Gastroesophageal sphincter (tissue), 4 donors: ENCODE measurements at regions not wholly inside any gene's neighbourhood (a gene's known extent, or its start where the extent isn't known, plus 50 kb on each side); places are given as distances from the start of the nearest gene placed in this dataset.

Source experiments
- ATAC-seq: fragments of 150-250 bp; one replicate; pipeline ENCODE4 v1.9.1; 2016; ENCODE audit warnings: mild to moderate bottlenecking, moderate library complexity
- H3K27ac ChIP-seq, 4 donors: fragments of 200-600 bp; sonication (generic) in 3 of 4; 1 replicate in 3 of 4; 2 replicates in 1 of 4; pipeline ENCODE4 v1.5.1; 2016 to 2019
- H3K27me3 ChIP-seq: fragments of 200-600 bp; sonication (generic); one replicate; pipeline ENCODE4 v1.5.1; 2019
- H3K36me3 ChIP-seq, 2 donors: fragments of 200-600 bp; sonication (generic); one replicate each; pipeline ENCODE4 v1.5.1; 2019; ENCODE audit warnings: control low read depth in 1 of 2
- H3K4me1 ChIP-seq, 3 donors: fragments of 200-600 bp; sonication (generic); 1 replicate in 2 of 3; 2 replicates in 1 of 3; pipeline ENCODE4 v1.5.1; 2016 to 2019; ENCODE audit warnings: control low read depth in 2 of 3
- H3K4me3 ChIP-seq, 2 donors: fragments of 200-600 bp; sonication (generic); one replicate each; pipeline ENCODE4 v1.5.1; 2019; ENCODE audit warnings: mild to moderate bottlenecking in 1 of 2, moderate library complexity in 1 of 2
- H3K9me3 ChIP-seq, 3 donors: fragments of 200-600 bp; sonication (generic); one replicate each; pipeline ENCODE4 v1.5.1; 2017 to 2019; ENCODE audit warnings: control low read depth in 2 of 3
- EP300 ChIP-seq: sonication (generic); formaldehyde crosslinking; IDR thresholded peaks from one replicate; pipeline ENCODE4 v1.6.1; 2017; ENCODE audit warnings: antibody characterized with exemption, mild to moderate bottlenecking
- POLR2A ChIP-seq, 2 donors: fragments of 450-650 bp; IDR thresholded peaks; one replicate each; pipeline ENCODE4 v1.6.1; 2017; ENCODE audit warnings: antibody characterized with exemption in 2 of 2, mild to moderate bottlenecking in 2 of 2, moderate library complexity in 1 of 2
- POLR2AphosphoS5 ChIP-seq: sonication (generic); formaldehyde crosslinking; IDR thresholded peaks from one replicate; pipeline ENCODE4 v1.6.1; 2017; ENCODE audit warnings: antibody characterized with exemption
- WGBS, 2 donors: methylation state at CpG; one replicate each; pipeline ENCODE4 v1.1.5; 2018; ENCODE audit warnings: low coverage in 1 of 2; 5-methylcytosine and 5-hydroxymethylcytosine counted together
- TF ChIP-seq, protein P1 (sequence below), 4 experiments: fragments of 200-600 bp in 2 of 4; fragments of 450-650 bp in 2 of 4; sonication (generic) in 1 of 4; IDR thresholded peaks; one replicate each; pipeline ENCODE4 v1.5.1; 2017 to 2019; ENCODE audit warnings: antibody characterized with exemption in 4 of 4, mild to moderate bottlenecking in 2 of 4, moderate library complexity in 2 of 4

- H3K4me1 ChIP-seq = peaks cover 0 to 2% (median 0%) of the 10 kb centered on the region in 3 donors
- H3K9me3 ChIP-seq = no peaks in the 10 kb centered on the region
- H3K4me3 ChIP-seq = no peak overlapping the region
- H3K36me3 ChIP-seq = no peaks in the 10 kb centered on the region
- no peaks in the 10 kb centered on the region for H3K27me3 ChIP-seq
- no peak for ATAC-seq
- no peak overlapping the region for H3K27ac ChIP-seq
- TF ChIP-seq, protein P1, sequence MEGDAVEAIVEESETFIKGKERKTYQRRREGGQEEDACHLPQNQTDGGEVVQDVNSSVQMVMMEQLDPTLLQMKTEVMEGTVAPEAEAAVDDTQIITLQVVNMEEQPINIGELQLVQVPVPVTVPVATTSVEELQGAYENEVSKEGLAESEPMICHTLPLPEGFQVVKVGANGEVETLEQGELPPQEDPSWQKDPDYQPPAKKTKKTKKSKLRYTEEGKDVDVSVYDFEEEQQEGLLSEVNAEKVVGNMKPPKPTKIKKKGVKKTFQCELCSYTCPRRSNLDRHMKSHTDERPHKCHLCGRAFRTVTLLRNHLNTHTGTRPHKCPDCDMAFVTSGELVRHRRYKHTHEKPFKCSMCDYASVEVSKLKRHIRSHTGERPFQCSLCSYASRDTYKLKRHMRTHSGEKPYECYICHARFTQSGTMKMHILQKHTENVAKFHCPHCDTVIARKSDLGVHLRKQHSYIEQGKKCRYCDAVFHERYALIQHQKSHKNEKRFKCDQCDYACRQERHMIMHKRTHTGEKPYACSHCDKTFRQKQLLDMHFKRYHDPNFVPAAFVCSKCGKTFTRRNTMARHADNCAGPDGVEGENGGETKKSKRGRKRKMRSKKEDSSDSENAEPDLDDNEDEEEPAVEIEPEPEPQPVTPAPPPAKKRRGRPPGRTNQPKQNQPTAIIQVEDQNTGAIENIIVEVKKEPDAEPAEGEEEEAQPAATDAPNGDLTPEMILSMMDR (IDR thresholded peaks at IDR 0.05) = no peak
- TF ChIP-seq POLR2A (IDR thresholded peaks at IDR 0.05) = no peak
- TF ChIP-seq POLR2AphosphoS5 = no peak
- TF ChIP-seq EP300 = no peak
Observed at GRCh38 chr2:175832866-175833265, 169.2 kb downstream of the LNPK start.

DNA sequence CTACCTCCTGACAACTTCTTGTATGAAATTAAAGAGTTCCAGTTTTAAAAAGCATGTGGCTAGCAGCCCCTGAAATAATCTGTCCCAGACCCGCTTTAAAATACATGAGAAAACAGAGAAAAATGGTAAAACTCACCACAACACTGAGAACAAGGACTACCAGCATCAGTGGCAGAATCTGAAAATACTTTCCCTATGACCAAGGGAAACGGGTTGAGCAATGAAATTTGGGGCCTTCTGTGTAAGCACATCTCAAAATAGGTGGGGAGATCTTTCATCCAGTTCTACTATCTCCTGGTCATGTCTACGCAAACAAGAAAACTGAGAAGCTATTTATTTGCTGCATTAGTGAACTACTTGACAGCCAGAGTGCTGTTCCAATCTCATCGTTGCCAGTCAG is 172.3 kb downstream of the LNPK start:
- TF ChIP-seq POLR2A (IDR thresholded peaks at IDR 0.05) = no peak
- TF ChIP-seq POLR2AphosphoS5 = no peak
- no peak for TF ChIP-seq EP300
- TF ChIP-seq, protein P1 (IDR thresholded peaks at IDR 0.05) = no peak
- no peaks in the 10 kb centered on the region for H3K36me3 ChIP-seq
- WGBS, 2 donors = 80 to 91% methylated on average over 4 of the region's 4 CpGs
- H3K4me3 ChIP-seq = no peak overlapping the region
- H3K4me1 ChIP-seq = no peaks in the 10 kb centered on the region
- no peak overlapping the region for H3K27ac ChIP-seq
- H3K27me3 ChIP-seq = no peaks in the 10 kb centered on the region
- peaks cover 0 to 4% (median 0%) of the 10 kb centered on the region in 3 donors for H3K9me3 ChIP-seq
- no peak for ATAC-seq

DNA sequence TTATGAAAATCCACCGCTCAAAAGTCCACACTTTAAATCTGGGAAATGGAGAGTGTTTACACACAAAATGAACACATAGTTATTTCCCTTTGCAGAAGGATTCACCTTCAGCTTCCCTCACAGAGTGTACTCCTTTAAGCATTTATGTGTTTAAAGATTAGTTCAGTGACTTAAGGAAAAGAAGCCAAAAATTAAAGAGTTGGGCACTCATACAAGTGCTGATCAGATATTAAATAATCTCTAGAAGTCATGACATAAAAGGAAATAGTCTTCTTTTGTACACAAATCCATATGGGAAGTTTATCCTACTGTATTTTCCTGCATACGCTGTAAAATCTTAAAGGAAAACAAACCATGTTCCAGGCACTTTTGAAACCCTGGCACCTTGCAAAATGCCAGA is 174.2 kb downstream of the LNPK start:
- TF ChIP-seq POLR2A (IDR thresholded peaks at IDR 0.05) (no peak), EP300 (no peak), POLR2AphosphoS5 (no peak)
- TF ChIP-seq, protein P1 (IDR thresholded peaks at IDR 0.05) = no peak
- H3K4me1 ChIP-seq = no peaks in the 10 kb centered on the region
- H3K27me3 ChIP-seq = no peaks in the 10 kb centered on the region
- H3K27ac ChIP-seq = no peak overlapping the region
- H3K36me3 ChIP-seq = no peaks in the 10 kb centered on the region
- no peak for ATAC-seq
- WGBS, 2 donors = 58 to 63% methylated on average over 2 of the region's 2 CpGs
- H3K4me3 ChIP-seq = no peak overlapping the region
- peaks cover 0 to 4% (median 0%) of the 10 kb centered on the region in 3 donors for H3K9me3 ChIP-seq

DNA sequence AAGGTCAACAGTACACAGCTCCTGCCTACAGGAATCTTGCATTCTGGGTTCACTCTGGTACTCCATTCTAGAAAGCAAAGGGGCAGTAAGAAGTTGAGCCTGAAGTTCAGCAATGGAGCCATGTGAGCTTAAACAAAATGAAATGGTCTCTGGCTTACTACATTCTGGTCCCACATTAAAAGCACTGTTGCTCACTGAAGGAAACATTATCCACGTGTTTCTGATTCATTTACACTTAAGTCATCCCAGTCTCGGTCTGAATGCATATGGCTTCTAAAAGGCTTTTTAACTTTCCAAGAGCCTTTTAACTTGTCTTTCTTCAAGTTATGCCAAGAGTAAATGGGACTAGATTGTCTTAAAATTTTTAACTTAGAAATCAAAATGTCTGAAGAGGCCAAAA is 177.8 kb downstream of the LNPK start:
- Histone ChIP-seq H3K4me1 (no peaks in the 10 kb centered on the region), H3K4me3 (no peak overlapping the region), H3K9me3 (peaks cover 0 to 4% (median 0%) of the 10 kb centered on the region in 3 donors), H3K27me3 (no peaks in the 10 kb centered on the region), H3K27ac (no peak overlapping the region), H3K36me3 (no peaks in the 10 kb centered on the region)
- 57 to 66% methylated on average over 2 of the region's 2 CpGs for WGBS, 2 donors
- TF ChIP-seq POLR2A (IDR thresholded peaks at IDR 0.05) = no peak
- TF ChIP-seq POLR2AphosphoS5 = no peak
- TF ChIP-seq, protein P1 (IDR thresholded peaks at IDR 0.05) = no peak
- no peak for TF ChIP-seq EP300
- no peak for ATAC-seq

GRCh38 chr2:175823707-175824073 is 178.4 kb downstream of the LNPK start:
- no peaks in the 10 kb centered on the region for H3K36me3 ChIP-seq
- 83 to 100% methylated on average over 1 of the region's 1 CpG for WGBS, 2 donors
- peaks cover 0 to 4% (median 0%) of the 10 kb centered on the region in 3 donors for H3K9me3 ChIP-seq
- TF ChIP-seq POLR2AphosphoS5 (no peak), EP300 (no peak), POLR2A (IDR thresholded peaks at IDR 0.05) (no peak)
- TF ChIP-seq, protein P1 (IDR thresholded peaks at IDR 0.05) = no peak
- H3K27ac ChIP-seq = no peak overlapping the region
- no peak for ATAC-seq
- no peaks in the 10 kb centered on the region for H3K27me3 ChIP-seq
- H3K4me3 ChIP-seq = no peak overlapping the region
- H3K4me1 ChIP-seq = no peaks in the 10 kb centered on the region
